ENCODE measurements at regions not wholly inside any gene's neighbourhood (a gene's known extent, or its start where the extent isn't known, plus 50 kb on each side); places are given as distances from the start of the nearest gene placed in this dataset.
"Not testable (repeated sequence)": the region's sequence is repeated elsewhere in the genome, so short reads cannot be mapped to it uniquely, and the experiment has no call there.

GRCh38 chr1:100821919-100822318 lies 72.7 kb downstream of the EXTL2 start:
- H3K9me3 ChIP-seq; H3K4me1 ChIP-seq; intact Hi-C loops (cut with micrococcal nuclease; ENCODE audit: unreplicated experiment); H3K4me3 ChIP-seq (ENCODE audit: low read depth, low read length); H3K27me3 ChIP-seq (replicated peaks; ENCODE audit: control insufficient read depth, insufficient read depth, low read length); H3K36me3 Mint-ChIP-seq (ENCODE audit: insufficient read depth, unreplicated experiment); POLR2A ChIA-PET; DNase-seq; H3K4me3 Mint-ChIP-seq (ENCODE audit: unreplicated experiment); H3K27ac Mint-ChIP-seq (ENCODE audit: unreplicated experiment); H3K27me3 Mint-ChIP-seq (ENCODE audit: insufficient read depth, unreplicated experiment); BruUV-seq (replicated peaks); H3K36me3 ChIP-seq (ENCODE audit: control insufficient read depth, insufficient read depth, low read length); H3K4me1 Mint-ChIP-seq (ENCODE audit: low read depth, unreplicated experiment): not testable (repeated sequence)
- CTCF ChIA-PET = interaction anchor here (0.7 kb wide), 1 partner anchor 63 kb away, joined by 3 read pairs; no protein-coding TSS in a partner anchor
- peaks cover 26% of the 10 kb centered on the region for H3K9me3 Mint-ChIP-seq (ENCODE audit: unreplicated experiment)
